GM18498 (cell line): ENCODE measurements at regions not wholly inside any gene's neighbourhood (a gene's known extent, or its start where the extent isn't known, plus 50 kb on each side); places are given as distances from the start of the nearest gene placed in this dataset.

Experiments used
- ATAC-seq: cut with Tn5 transposase; IDR thresholded peaks from one replicate; pipeline ENCODE4 v1.9.1; 2021; ENCODE audit warnings: mild to moderate bottlenecking, moderate library complexity; ENCODE audit not compliant: unreplicated experiment

- ATAC-seq = no peak
These were observed 305.0 kb downstream of the HLX start for GRCh38 chr1:221184131-221184794.

- ATAC-seq = no peak
These were observed 307.9 kb downstream of the HLX start for GRCh38 chr1:221187174-221187573.

- ATAC-seq = no peak
These were observed 309.2 kb downstream of the HLX start for GRCh38 chr1:221188458-221188857.

- no peak for ATAC-seq
These were observed 311.0 kb downstream of the HLX start for GRCh38 chr1:221190249-221190648.

GRCh38 chr1:221192055-221192454 is 312.8 kb downstream of the HLX start:
- no peak for ATAC-seq

GRCh38 chr1:221200464-221200863 is 321.2 kb downstream of the HLX start:
- peak; percentile 66 for ATAC-seq

- ATAC-seq = no peak
These were observed 322.5 kb downstream of the HLX start for GRCh38 chr1:221201773-221202172.

GRCh38 chr1:221203224-221204054 is 324.2 kb downstream of the HLX start:
- peak; percentile 80 for ATAC-seq

- ATAC-seq = no peak
These were observed 325.0 kb downstream of the HLX start for GRCh38 chr1:221204055-221204833.

GRCh38 chr1:221206076-221206475 is 326.8 kb downstream of the HLX start:
- no peak for ATAC-seq

- ATAC-seq = no peak
These were observed 333.7 kb downstream of the HLX start for GRCh38 chr1:221212926-221213325.

GRCh38 chr1:221217029-221217428 is 337.8 kb downstream of the HLX start:
- ATAC-seq = no peak

GRCh38 chr1:221223281-221223680 is 344.0 kb downstream of the HLX start:
- no peak for ATAC-seq

- ATAC-seq = no peak
These were observed 348.2 kb downstream of the HLX start for GRCh38 chr1:221227460-221227859.

- no peak for ATAC-seq
These were observed 348.7 kb downstream of the HLX start for GRCh38 chr1:221227872-221228337.

- ATAC-seq = no peak
These were observed 349.4 kb downstream of the HLX start for GRCh38 chr1:221228594-221228993.

- no peak for ATAC-seq
These were observed 351.4 kb downstream of the HLX start for GRCh38 chr1:221230605-221231004.

- no peak for ATAC-seq
These were observed 355.5 kb downstream of the HLX start for GRCh38 chr1:221234791-221235190.

GRCh38 chr1:221237587-221237986 is 358.3 kb downstream of the HLX start:
- no peak for ATAC-seq

- ATAC-seq = no peak
These were observed 359.9 kb downstream of the HLX start for GRCh38 chr1:221239181-221239580.

GRCh38 chr1:221239792-221240191 is 360.5 kb downstream of the HLX start:
- ATAC-seq = no peak
